Osteoblast (primary cell): ENCODE measurements at regions not wholly inside any gene's neighbourhood (a gene's known extent, or its start where the extent isn't known, plus 50 kb on each side); places are given as distances from the start of the nearest gene placed in this dataset.

Experiments used
- DNase-seq: peaks from one replicate; pipeline ENCODE4 v3.0.0; 2011; ENCODE audit warnings: low spot score, mixed read lengths; ENCODE audit not compliant: insufficient read length; ENCODE audit errors: missing footprints
- H2AFZ ChIP-seq: 2 replicates; pipeline ENCODE4 v1.6.0; 2011; ENCODE audit warnings: mild to moderate bottlenecking, low read length
- H3K27ac ChIP-seq: 2 replicates; pipeline ENCODE4 v1.5.1; 2011; ENCODE audit warnings: mild to moderate bottlenecking, low read depth, low read length, moderate library complexity
- H3K27me3 ChIP-seq: 2 replicates; pipeline ENCODE4 v1.6.0; 2012; ENCODE audit warnings: mild to moderate bottlenecking, control low read depth, inconsistent platforms, low read length, moderate library complexity; ENCODE audit not compliant: insufficient read depth
- H3K36me3 ChIP-seq: 2 replicates; pipeline ENCODE4 v1.5.1; 2011; ENCODE audit warnings: mild to moderate bottlenecking, low read length, control low read depth, moderate library complexity; ENCODE audit not compliant: insufficient read depth
- H3K4me1 ChIP-seq: 2 replicates; pipeline ENCODE4 v1.5.1; 2011; ENCODE audit warnings: mild to moderate bottlenecking, low read length, control low read depth, moderate library complexity; ENCODE audit not compliant: insufficient read depth
- H3K4me2 ChIP-seq: 2 replicates; pipeline ENCODE4 v1.6.0; 2011; ENCODE audit warnings: mild to moderate bottlenecking, low read length; ENCODE audit not compliant: insufficient read depth
- H3K4me3 ChIP-seq: fragments of 200-600 bp; sonication (generic); 3 replicates; pipeline ENCODE4 v1.5.1; 2012; ENCODE audit warnings: mild to moderate bottlenecking, low read length, inconsistent platforms; ENCODE audit not compliant: insufficient read depth
- H3K79me2 ChIP-seq: 2 replicates; pipeline ENCODE4 v1.6.0; 2012; ENCODE audit warnings: mild to moderate bottlenecking, low read length, control low read depth, inconsistent platforms; ENCODE audit not compliant: insufficient read depth
- H3K9me3 ChIP-seq: 2 replicates; pipeline ENCODE4 v1.5.1; 2011; ENCODE audit warnings: low read depth, low read length, control low read depth
- H4K20me1 ChIP-seq: 2 replicates; pipeline ENCODE4 v1.6.0; 2012; ENCODE audit warnings: mild to moderate bottlenecking, low read length, control low read depth; ENCODE audit not compliant: insufficient read depth
- CTCF ChIP-seq: IDR thresholded peaks from 2 replicates; pipeline ENCODE4 v1.5.1; 2011; ENCODE audit warnings: mild to moderate bottlenecking, low read depth, low read length, moderate library complexity; ENCODE audit errors: extremely low read depth

DNA sequence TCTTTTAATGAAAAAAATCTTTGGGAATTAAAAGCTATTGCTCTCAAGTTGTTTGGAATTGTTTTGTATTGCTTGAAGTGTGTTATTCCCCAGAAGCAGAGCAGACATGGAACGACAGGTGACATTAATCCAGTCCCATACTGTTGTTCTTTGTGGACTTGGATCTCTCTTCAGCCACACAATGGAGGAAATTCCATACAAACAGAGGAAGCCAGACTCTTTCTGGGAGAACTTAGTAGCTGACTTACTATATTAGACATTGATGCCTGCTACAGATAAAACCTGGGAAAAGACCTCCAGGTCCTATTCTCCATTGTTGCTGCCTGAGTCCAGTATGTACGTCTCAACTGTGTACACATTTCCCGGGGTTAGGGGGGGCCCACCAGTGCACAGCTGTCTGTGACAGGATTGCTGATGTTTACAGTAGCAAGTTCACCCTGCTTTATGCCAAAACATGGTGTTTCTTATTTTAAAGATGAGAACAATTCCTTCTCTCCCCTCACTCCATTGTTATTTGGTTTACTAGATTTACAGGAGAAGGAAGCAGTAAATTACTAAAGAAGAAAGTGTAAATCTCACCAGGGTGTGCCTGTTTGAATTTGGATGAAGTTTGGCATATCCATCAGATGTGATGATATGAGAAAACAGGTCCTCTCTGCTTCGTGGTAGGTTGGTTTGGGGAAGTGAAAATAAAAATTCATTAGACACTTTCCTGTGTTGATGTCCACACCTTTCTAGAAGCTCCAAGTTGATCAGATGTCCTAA, 142.4 kb upstream of the RBBP8 start:
- no peak for TF ChIP-seq CTCF
- Histone ChIP-seq H3K36me3 (no peaks in the 10 kb centered on the region), H3K4me1 (no peaks in the 10 kb centered on the region), H3K27ac (no peak overlapping the region), H2AFZ (no peak overlapping the region), H3K4me2 (no peak overlapping the region), H3K27me3 (peaks cover 21% of the 10 kb centered on the region), H3K79me2 (no peaks in the 10 kb centered on the region), H3K9me3 (no peaks in the 10 kb centered on the region), H3K4me3 (no peak overlapping the region), H4K20me1 (no peaks in the 10 kb centered on the region)
- DNase-seq, result no peak

DNA sequence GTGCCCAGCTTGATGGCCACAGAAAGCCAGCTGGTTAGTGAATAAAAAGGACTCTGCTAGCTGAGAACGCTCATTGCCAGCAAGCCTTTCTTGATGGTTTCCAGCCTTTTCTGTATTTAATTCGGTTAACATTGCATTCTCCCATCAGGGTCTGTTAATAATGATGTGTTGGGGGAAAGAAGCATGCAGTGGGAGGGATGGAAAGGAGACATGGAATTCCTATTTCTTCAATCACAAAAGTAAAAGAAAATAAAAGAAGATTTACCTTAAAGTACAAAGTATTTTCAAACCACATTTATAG, 141.9 kb upstream of the RBBP8 start:
- Histone ChIP-seq H3K9me3 (no peaks in the 10 kb centered on the region), H3K27ac (no peak overlapping the region), H3K79me2 (no peaks in the 10 kb centered on the region), H4K20me1 (no peaks in the 10 kb centered on the region), H3K27me3 (peaks cover 18% of the 10 kb centered on the region), H3K4me2 (no peak overlapping the region), H3K4me3 (no peak overlapping the region), H3K4me1 (no peaks in the 10 kb centered on the region), H2AFZ (no peak overlapping the region), H3K36me3 (no peaks in the 10 kb centered on the region)
- DNase-seq, result no peak
- no peak for TF ChIP-seq CTCF

DNA sequence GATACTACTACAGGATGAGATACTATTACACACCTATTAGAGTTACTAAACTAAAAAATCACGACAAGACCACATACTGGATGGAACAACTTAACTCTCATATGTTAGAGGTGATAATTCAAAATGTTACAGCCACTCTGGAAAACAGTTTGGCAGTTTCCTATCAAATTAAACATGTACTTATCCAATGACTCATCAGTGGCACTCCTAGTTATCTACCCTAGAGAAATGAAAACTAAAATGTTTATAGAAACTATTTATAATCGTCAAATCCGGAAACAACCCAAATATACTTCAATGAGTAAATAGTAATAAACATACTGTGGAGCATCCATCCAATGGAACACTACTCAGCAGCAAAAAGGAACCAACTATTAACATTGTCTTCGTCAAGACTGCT, 137.0 kb upstream of the RBBP8 start:
- no peak for TF ChIP-seq CTCF
- H3K4me1 ChIP-seq, result peaks cover 5% of the 10 kb centered on the region
- no peaks in the 10 kb centered on the region for H3K36me3 ChIP-seq
- no peaks in the 10 kb centered on the region for H3K9me3 ChIP-seq
- H3K4me2 ChIP-seq, result no peak overlapping the region
- no peak overlapping the region for H3K4me3 ChIP-seq
- DNase-seq, result no peak
- no peaks in the 10 kb centered on the region for H3K79me2 ChIP-seq
- peaks cover 2% of the 10 kb centered on the region for H3K27me3 ChIP-seq
- H4K20me1 ChIP-seq, result no peaks in the 10 kb centered on the region
- H2AFZ ChIP-seq, result no peak overlapping the region
- H3K27ac ChIP-seq, result no peak overlapping the region

GRCh38 chr18:22800551-22800951, 132.6 kb upstream of the RBBP8 start:
- H3K9me3 ChIP-seq, result no peaks in the 10 kb centered on the region
- DNase-seq, result no peak
- no peaks in the 10 kb centered on the region for H3K27me3 ChIP-seq
- H3K4me2 ChIP-seq, result no peak overlapping the region
- no peaks in the 10 kb centered on the region for H3K36me3 ChIP-seq
- no peaks in the 10 kb centered on the region for H3K79me2 ChIP-seq
- no peaks in the 10 kb centered on the region for H4K20me1 ChIP-seq
- peak overlapping the region; percentile 19 for H2AFZ ChIP-seq
- peaks cover 5% of the 10 kb centered on the region for H3K4me1 ChIP-seq
- TF ChIP-seq CTCF, result no peak
- no peak overlapping the region for H3K4me3 ChIP-seq
- H3K27ac ChIP-seq, result no peak overlapping the region
